ENCODE measurements at regions not wholly inside any gene's neighbourhood (a gene's known extent, or its start where the extent isn't known, plus 50 kb on each side); places are given as distances from the start of the nearest gene placed in this dataset.
A peak's percentile ranks its signal among the peaks of the same experiment; 100 is the strongest.

DNA sequence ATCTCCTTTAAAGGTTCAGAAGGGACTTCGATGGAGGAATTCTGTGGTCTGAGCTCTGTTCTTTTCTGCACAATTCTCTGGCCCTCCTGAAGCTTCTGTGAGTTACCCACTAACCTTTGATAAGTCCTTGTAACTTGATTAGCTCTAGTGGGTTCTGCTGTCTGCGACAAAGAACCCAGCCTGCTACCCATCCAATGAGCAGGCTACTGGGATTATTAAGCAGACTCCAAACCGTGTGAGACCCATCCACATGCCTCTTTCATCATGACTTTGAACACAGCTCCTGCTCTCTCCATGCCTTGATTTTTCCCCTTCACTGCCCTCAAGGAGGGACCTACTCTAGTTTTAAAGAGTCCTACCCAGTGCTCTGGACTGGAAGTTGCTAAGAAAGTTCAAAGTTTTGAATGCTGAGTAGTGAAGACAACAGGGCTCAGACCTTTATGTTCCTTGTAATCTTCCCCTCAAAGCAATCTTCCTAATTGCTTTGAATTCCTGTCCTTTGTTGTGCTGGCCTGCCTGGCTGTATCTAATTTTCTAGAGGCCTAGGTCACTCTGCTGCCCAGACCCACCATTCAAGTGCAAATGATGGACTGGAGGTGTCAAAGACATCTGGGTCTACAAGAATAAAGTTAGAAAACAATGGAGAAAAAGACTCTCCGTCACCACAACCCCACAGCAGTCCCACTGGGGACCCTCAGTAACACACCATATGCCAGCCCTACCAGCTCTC, 146.9 kb downstream of the RHOU start:
- H3K36me3 ChIP-seq (ENCODE audit: insufficient read depth), result no peaks in the 10 kb centered on the region
- TF ChIP-seq, protein P1, sequence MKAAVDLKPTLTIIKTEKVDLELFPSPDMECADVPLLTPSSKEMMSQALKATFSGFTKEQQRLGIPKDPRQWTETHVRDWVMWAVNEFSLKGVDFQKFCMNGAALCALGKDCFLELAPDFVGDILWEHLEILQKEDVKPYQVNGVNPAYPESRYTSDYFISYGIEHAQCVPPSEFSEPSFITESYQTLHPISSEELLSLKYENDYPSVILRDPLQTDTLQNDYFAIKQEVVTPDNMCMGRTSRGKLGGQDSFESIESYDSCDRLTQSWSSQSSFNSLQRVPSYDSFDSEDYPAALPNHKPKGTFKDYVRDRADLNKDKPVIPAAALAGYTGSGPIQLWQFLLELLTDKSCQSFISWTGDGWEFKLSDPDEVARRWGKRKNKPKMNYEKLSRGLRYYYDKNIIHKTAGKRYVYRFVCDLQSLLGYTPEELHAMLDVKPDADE (IDR thresholded peaks at IDR 0.05), result no peak
- TF ChIP-seq, protein P2, sequence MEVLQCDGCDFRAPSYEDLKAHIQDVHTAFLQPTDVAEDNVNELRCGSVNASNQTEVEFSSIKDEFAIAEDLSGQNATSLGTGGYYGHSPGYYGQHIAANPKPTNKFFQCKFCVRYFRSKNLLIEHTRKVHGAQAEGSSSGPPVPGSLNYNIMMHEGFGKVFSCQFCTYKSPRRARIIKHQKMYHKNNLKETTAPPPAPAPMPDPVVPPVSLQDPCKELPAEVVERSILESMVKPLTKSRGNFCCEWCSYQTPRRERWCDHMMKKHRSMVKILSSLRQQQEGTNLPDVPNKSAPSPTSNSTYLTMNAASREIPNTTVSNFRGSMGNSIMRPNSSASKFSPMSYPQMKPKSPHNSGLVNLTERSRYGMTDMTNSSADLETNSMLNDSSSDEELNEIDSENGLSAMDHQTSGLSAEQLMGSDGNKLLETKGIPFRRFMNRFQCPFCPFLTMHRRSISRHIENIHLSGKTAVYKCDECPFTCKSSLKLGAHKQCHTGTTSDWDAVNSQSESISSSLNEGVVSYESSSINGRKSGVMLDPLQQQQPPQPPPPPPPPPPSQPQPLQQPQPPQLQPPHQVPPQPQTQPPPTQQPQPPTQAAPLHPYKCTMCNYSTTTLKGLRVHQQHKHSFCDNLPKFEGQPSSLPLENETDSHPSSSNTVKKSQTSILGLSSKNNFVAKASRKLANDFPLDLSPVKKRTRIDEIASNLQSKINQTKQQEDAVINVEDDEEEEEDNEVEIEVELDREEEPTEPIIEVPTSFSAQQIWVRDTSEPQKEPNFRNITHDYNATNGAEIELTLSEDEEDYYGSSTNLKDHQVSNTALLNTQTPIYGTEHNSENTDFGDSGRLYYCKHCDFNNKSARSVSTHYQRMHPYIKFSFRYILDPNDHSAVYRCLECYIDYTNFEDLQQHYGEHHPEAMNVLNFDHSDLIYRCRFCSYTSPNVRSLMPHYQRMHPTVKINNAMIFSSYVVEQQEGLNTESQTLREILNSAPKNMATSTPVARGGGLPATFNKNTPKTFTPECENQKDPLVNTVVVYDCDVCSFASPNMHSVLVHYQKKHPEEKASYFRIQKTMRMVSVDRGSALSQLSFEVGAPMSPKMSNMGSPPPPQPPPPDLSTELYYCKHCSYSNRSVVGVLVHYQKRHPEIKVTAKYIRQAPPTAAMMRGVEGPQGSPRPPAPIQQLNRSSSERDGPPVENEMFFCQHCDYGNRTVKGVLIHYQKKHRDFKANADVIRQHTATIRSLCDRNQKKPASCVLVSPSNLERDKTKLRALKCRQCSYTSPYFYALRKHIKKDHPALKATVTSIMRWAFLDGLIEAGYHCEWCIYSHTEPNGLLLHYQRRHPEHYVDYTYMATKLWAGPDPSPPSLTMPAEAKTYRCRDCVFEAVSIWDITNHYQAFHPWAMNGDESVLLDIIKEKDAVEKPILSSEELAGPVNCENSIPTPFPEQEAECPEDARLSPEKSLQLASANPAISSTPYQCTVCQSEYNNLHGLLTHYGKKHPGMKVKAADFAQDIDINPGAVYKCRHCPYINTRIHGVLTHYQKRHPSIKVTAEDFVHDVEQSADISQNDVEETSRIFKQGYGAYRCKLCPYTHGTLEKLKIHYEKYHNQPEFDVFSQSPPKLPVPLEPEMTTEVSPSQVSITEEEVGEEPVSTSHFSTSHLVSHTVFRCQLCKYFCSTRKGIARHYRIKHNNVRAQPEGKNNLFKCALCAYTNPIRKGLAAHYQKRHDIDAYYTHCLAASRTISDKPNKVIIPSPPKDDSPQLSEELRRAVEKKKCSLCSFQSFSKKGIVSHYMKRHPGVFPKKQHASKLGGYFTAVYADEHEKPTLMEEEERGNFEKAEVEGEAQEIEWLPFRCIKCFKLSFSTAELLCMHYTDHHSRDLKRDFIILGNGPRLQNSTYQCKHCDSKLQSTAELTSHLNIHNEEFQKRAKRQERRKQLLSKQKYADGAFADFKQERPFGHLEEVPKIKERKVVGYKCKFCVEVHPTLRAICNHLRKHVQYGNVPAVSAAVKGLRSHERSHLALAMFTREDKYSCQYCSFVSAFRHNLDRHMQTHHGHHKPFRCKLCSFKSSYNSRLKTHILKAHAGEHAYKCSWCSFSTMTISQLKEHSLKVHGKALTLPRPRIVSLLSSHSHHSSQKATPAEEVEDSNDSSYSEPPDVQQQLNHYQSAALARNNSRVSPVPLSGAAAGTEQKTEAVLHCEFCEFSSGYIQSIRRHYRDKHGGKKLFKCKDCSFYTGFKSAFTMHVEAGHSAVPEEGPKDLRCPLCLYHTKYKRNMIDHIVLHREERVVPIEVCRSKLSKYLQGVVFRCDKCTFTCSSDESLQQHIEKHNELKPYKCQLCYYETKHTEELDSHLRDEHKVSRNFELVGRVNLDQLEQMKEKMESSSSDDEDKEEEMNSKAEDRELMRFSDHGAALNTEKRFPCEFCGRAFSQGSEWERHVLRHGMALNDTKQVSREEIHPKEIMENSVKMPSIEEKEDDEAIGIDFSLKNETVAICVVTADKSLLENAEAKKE (CRISPR knock-in tag; IDR thresholded peaks at IDR 0.05), result peak; percentile 43; the same call in 1 of the 2 replicates
- H3K4me3 ChIP-seq, result no peak overlapping the region
- ATAC-seq, result peak; percentile 46
- H3K4me1 ChIP-seq (ENCODE audit: insufficient read depth), result no peaks in the 10 kb centered on the region
- no peaks in the 10 kb centered on the region for H3K27me3 ChIP-seq (ENCODE audit: insufficient read depth)
- no peak overlapping the region for H3K27ac ChIP-seq (ENCODE audit: low read depth)
- peaks cover 19% of the 10 kb centered on the region for H3K4me1 Mint-ChIP-seq
- H2AFZ ChIP-seq, result no peak overlapping the region
- DNase-seq (ENCODE audit: low spot score), result no peak
- peaks cover 24% of the 10 kb centered on the region for H3K9me3 Mint-ChIP-seq
- no peak overlapping the region for H3K4me3 Mint-ChIP-seq
- peaks cover 21% of the 10 kb centered on the region; the same call in 2 of the 3 replicates for H3K36me3 Mint-ChIP-seq (ENCODE audit: low read depth)
- peaks cover 13% of the 10 kb centered on the region for H3K9me2 ChIP-seq (ENCODE audit: insufficient read depth)
- H3F3A ChIP-seq (replicated peaks; ENCODE audit: low read depth), result no peaks in the 10 kb centered on the region
- no peak overlapping the region for H3K27ac Mint-ChIP-seq
- no peaks in the 10 kb centered on the region for H3K79me2 ChIP-seq (replicated peaks; ENCODE audit: insufficient read depth)
- H3K27me3 Mint-ChIP-seq (ENCODE audit: insufficient read depth, low read depth, poor library complexity), result peaks cover 4% of the 10 kb centered on the region
- H4K20me1 ChIP-seq (replicated peaks; ENCODE audit: insufficient read depth), result no peaks in the 10 kb centered on the region
- H3K4me2 ChIP-seq, result no peak overlapping the region

All from GM23338 (cell line).